ENCODE measurements at regions not wholly inside any gene's neighbourhood (a gene's known extent, or its start where the extent isn't known, plus 50 kb on each side); places are given as distances from the start of the nearest gene placed in this dataset.
"Not testable (repeated sequence)": the region's sequence is repeated elsewhere in the genome, so short reads cannot be mapped to it uniquely, and the experiment has no call there.

DNA sequence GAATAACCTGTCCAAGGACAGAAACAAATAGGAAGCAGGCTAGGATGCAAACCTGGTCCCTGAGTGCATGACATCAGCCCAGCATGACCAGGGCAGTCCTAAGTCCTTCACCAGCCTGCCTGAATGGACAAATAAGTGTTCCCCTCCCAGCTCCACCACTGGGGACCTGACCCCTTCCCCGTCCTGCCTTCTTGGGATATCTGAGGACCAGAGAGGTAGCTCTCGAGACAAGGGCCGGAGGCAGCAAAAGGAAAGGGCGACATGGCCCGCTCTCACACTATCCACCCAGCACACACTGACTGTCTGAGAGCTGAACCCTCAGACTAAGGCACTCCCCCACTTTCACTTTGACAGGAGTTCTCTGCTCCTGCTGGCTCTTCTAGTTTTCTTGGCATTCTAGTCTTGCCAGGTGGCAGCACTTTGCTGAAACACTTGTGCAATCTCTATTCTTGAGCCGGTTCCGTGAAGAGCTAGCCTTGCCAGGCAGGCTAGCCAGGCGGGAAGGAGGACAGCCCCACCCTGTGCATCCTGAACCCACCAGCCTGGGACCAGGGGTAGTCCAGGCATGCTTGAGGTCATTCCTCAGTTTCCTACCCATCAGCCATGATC is 251.1 kb upstream of the RAB4A start:
- H3K27ac ChIP-seq = no peak overlapping the region
- H3K36me3 ChIP-seq (ENCODE audit: control insufficient read depth, insufficient read depth, low read length) = no peaks in the 10 kb centered on the region
- no peaks in the 10 kb centered on the region for H3K4me1 ChIP-seq
- H3K9me3 ChIP-seq (ENCODE audit: control insufficient read depth, low read length) = no peaks in the 10 kb centered on the region
- H3K27me3 ChIP-seq (ENCODE audit: control insufficient read depth, insufficient read depth, low read length) = no peaks in the 10 kb centered on the region
- TF ChIP-seq, protein P1, sequence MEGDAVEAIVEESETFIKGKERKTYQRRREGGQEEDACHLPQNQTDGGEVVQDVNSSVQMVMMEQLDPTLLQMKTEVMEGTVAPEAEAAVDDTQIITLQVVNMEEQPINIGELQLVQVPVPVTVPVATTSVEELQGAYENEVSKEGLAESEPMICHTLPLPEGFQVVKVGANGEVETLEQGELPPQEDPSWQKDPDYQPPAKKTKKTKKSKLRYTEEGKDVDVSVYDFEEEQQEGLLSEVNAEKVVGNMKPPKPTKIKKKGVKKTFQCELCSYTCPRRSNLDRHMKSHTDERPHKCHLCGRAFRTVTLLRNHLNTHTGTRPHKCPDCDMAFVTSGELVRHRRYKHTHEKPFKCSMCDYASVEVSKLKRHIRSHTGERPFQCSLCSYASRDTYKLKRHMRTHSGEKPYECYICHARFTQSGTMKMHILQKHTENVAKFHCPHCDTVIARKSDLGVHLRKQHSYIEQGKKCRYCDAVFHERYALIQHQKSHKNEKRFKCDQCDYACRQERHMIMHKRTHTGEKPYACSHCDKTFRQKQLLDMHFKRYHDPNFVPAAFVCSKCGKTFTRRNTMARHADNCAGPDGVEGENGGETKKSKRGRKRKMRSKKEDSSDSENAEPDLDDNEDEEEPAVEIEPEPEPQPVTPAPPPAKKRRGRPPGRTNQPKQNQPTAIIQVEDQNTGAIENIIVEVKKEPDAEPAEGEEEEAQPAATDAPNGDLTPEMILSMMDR (IDR thresholded peaks at IDR 0.05) = no peak
- H3K79me2 ChIP-seq = no peaks in the 10 kb centered on the region
- no peak overlapping the region for H3K9ac ChIP-seq
- no peak overlapping the region for H2AFZ ChIP-seq
- H3K4me2 ChIP-seq (ENCODE audit: low read length) = no peak overlapping the region
- H3K4me3 ChIP-seq (ENCODE audit: low read depth, low read length) = no peak overlapping the region

DNA sequence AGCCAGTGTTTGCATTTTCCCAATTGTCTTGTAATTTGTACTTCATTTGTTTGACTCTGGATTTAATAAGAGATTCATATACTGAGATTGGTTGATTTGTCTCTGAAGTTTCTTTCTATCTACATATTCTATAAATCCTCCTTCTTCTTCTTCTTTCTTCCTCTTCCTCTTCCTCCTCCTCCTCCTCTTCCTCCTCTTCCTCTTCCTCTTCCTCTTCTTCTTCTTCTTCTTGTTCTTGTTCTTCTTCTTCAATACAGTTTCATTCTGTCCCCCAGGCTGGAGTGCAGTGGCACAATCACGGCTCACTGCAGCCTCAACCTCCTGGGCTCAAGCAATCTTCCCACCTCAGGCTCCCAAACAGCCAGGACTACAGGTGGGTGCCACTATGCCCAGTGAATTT is 249.9 kb upstream of the RAB4A start:
- H3K79me2 ChIP-seq; H3K9me3 ChIP-seq (ENCODE audit: control insufficient read depth, low read length); H3K4me1 ChIP-seq; H3K4me2 ChIP-seq (ENCODE audit: low read length); H2AFZ ChIP-seq; H3K27ac ChIP-seq; H3K36me3 ChIP-seq (ENCODE audit: control insufficient read depth, insufficient read depth, low read length); H3K4me3 ChIP-seq (ENCODE audit: low read depth, low read length); H3K27me3 ChIP-seq (ENCODE audit: control insufficient read depth, insufficient read depth, low read length); H3K9ac ChIP-seq: not testable (repeated sequence)

DNA sequence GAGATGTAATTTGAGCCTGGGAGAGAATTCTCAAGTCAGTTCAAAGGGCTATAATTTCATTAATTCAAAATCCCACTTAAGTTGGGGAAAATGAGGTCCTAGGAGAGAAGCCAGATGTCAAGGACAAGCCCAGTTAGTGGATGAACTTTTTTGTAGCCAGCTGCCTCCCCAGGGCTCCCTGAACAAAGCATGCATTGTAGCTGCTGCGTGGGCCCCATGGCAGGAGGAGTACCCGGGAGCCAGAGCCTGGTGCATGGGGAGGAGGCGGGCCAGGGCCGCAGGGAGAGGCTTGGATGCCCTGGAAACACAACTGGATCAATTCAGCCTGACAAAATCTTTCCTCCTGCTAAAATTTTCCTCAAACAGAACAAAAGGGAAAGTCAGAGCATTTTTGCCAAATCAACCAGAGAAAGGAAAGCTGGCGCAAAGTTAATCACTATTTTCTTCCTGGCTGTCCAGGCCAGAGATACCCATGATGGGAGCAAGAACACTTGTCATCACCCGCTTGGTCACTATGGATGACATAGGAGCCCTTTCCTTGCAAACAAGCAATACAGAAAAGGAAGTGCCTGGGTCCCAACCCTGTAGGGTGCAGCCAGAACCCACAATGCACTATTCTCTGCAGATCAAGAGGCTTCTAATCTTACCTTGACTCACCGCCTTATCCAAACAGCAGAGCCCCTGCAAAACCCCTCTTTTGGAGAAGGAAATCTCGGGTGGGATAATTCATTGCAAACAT is 248.1 kb upstream of the RAB4A start:
- TF ChIP-seq, protein P1 (IDR thresholded peaks at IDR 0.05) = no peak
- H3K9me3 ChIP-seq (ENCODE audit: control insufficient read depth, low read length) = no peaks in the 10 kb centered on the region
- no peak overlapping the region for H2AFZ ChIP-seq
- no peak overlapping the region for H3K9ac ChIP-seq
- H3K79me2 ChIP-seq = no peaks in the 10 kb centered on the region
- H3K4me3 ChIP-seq (ENCODE audit: low read depth, low read length) = no peak overlapping the region
- no peak overlapping the region for H3K27ac ChIP-seq
- no peaks in the 10 kb centered on the region for H3K36me3 ChIP-seq (ENCODE audit: control insufficient read depth, insufficient read depth, low read length)
- H3K27me3 ChIP-seq (ENCODE audit: control insufficient read depth, insufficient read depth, low read length) = no peaks in the 10 kb centered on the region
- H3K4me2 ChIP-seq (ENCODE audit: low read length) = no peak overlapping the region
- no peaks in the 10 kb centered on the region for H3K4me1 ChIP-seq

DNA sequence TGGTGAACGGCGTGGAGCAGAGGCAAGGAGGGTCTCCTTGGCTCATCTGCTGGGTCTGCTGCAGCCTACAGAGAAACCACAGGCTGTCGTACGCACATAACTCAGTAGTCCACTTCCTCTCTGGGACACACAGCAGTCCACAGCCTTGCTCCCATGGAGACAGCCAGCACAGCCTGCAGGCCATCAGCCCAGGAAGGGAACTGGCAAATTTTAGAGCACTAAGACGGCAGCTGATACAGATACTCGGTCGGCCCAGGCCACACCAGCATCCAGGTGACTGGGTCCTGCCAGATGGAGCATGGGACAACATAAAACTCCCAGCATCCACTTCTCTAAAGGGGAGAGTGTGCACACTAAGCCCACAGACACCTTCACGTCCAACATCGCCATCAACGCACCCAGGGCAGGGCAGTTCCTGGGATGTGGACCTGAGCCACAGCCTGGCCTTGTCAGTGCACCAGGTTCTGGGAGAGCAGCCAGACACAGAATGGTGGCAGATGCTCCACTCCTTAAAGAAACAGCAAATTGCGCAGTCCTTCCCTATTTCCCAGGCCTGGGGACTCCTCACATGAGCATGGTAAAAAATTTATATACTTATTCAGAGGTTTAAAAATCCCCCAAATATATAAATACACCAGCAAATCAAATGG is 247.1 kb upstream of the RAB4A start:
- Histone ChIP-seq H3K4me1 (no peaks in the 10 kb centered on the region), H3K4me2 (ENCODE audit: low read length) (no peak overlapping the region), H3K27ac (no peak overlapping the region), H3K4me3 (ENCODE audit: low read depth, low read length) (no peak overlapping the region), H3K79me2 (no peaks in the 10 kb centered on the region), H3K9me3 (ENCODE audit: control insufficient read depth, low read length) (no peaks in the 10 kb centered on the region), H3K36me3 (ENCODE audit: control insufficient read depth, insufficient read depth, low read length) (no peaks in the 10 kb centered on the region), H3K9ac (no peak overlapping the region), H2AFZ (no peak overlapping the region), H3K27me3 (ENCODE audit: control insufficient read depth, insufficient read depth, low read length) (no peaks in the 10 kb centered on the region)
- TF ChIP-seq, protein P1 (IDR thresholded peaks at IDR 0.05) = no peak

DNA sequence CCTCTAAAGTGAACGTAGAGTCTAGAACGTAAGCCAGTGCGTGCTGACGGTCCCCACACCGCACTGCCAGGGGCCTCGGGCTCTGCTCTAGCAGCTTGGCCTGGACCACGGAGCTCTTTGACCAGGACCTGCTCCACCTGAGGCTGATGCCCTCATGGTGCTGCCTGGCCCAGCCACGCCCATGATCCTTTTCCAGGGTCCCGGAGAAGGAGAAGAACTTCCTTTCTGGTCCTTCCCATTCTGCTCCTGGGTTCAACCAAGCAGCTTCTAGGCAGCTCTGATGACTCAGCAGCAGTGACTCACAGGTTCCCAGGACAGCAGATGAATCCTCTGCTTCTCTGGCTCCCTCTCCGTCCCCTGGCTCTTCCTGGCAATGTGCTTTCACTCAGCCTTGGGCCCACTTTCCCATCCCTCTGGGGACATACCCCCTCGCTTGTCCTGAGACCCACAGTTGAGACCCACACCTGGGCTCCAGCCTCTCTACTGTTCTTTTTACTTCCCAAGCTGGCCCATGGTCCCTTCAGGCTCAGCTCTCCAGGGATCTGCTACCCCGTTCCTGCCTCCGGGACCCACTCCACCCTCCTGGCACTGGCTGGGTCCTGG is 246.3 kb upstream of the RAB4A start:
- TF ChIP-seq, protein P1 (IDR thresholded peaks at IDR 0.05) = no peak
- no peaks in the 10 kb centered on the region for H3K4me1 ChIP-seq
- no peak overlapping the region for H3K4me3 ChIP-seq (ENCODE audit: low read depth, low read length)
- H3K27me3 ChIP-seq (ENCODE audit: control insufficient read depth, insufficient read depth, low read length) = no peaks in the 10 kb centered on the region
- H3K9ac ChIP-seq = no peak overlapping the region
- no peak overlapping the region for H3K27ac ChIP-seq
- no peaks in the 10 kb centered on the region for H3K36me3 ChIP-seq (ENCODE audit: control insufficient read depth, insufficient read depth, low read length)
- no peaks in the 10 kb centered on the region for H3K79me2 ChIP-seq
- no peak overlapping the region for H2AFZ ChIP-seq
- H3K4me2 ChIP-seq (ENCODE audit: low read length) = no peak overlapping the region
- no peaks in the 10 kb centered on the region for H3K9me3 ChIP-seq (ENCODE audit: control insufficient read depth, low read length)

Measured in parathyroid adenoma (tissue), 2 donors.